ENCODE measurements at regions not wholly inside any gene's neighbourhood (a gene's known extent, or its start where the extent isn't known, plus 50 kb on each side); places are given as distances from the start of the nearest gene placed in this dataset.

DNA sequence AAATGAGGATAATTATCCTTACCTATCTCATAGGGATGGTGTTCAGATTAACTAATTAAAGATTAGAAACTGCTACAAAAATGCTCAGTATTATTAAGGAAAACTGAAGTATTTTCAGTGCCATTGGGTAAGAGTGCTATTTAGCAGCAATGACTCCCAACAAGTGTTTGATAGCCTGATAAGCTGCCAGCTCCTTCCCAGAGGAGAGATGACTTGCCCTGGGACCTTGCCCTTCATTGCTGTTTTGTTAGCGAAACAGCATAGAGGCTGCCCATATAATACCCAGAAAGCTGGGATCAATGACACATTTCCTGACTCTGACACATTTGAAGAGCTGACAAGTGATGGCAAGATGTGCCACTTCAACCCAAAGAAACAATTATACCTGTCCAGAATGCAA, 592.2 kb downstream of the ADGRL2 start:
- TF ChIP-seq POLR2A (IDR thresholded peaks at IDR 0.05) (no peak), CTCF (IDR thresholded peaks at IDR 0.05) (no peak)
